Ovary (tissue), 1 donor: ENCODE measurements at regions not wholly inside any gene's neighbourhood (a gene's known extent, or its start where the extent isn't known, plus 50 kb on each side); places are given as distances from the start of the nearest gene placed in this dataset.

Source experiments
- EP300 ChIP-seq: sonication (generic); formaldehyde crosslinking; IDR thresholded peaks from one replicate; pipeline ENCODE4 v1.6.1; 2017; ENCODE audit warnings: antibody characterized with exemption
- POLR2A ChIP-seq: fragments of 450-650 bp; IDR thresholded peaks from one replicate; pipeline ENCODE4 v1.6.1; 2017; ENCODE audit warnings: antibody characterized with exemption, mild to moderate bottlenecking, moderate library complexity

GRCh38 chrX:13900351-13900750 is 83.5 kb upstream of the GPM6B start:
- no peak for TF ChIP-seq EP300
- no peak for TF ChIP-seq POLR2A
